ENCODE measurements at regions not wholly inside any gene's neighbourhood (a gene's known extent, or its start where the extent isn't known, plus 50 kb on each side); places are given as distances from the start of the nearest gene placed in this dataset.

- TF ChIP-seq, protein P1, sequence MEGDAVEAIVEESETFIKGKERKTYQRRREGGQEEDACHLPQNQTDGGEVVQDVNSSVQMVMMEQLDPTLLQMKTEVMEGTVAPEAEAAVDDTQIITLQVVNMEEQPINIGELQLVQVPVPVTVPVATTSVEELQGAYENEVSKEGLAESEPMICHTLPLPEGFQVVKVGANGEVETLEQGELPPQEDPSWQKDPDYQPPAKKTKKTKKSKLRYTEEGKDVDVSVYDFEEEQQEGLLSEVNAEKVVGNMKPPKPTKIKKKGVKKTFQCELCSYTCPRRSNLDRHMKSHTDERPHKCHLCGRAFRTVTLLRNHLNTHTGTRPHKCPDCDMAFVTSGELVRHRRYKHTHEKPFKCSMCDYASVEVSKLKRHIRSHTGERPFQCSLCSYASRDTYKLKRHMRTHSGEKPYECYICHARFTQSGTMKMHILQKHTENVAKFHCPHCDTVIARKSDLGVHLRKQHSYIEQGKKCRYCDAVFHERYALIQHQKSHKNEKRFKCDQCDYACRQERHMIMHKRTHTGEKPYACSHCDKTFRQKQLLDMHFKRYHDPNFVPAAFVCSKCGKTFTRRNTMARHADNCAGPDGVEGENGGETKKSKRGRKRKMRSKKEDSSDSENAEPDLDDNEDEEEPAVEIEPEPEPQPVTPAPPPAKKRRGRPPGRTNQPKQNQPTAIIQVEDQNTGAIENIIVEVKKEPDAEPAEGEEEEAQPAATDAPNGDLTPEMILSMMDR (conservative IDR thresholded peaks at IDR 0.05), result no peak
- no peak for TF ChIP-seq ZFX (IDR thresholded peaks at IDR 0.05)
- no peak overlapping the region for H3K27ac ChIP-seq
These were observed 149.1 kb upstream of the USP38 start for GRCh38 chr4:143035661-143036060.

GRCh38 chr4:143036443-143036842 lies 148.3 kb upstream of the USP38 start:
- TF ChIP-seq, protein P1 (conservative IDR thresholded peaks at IDR 0.05), result no peak
- TF ChIP-seq ZFX (IDR thresholded peaks at IDR 0.05), result no peak
- H3K27ac ChIP-seq, result no peak overlapping the region

- H3K27ac ChIP-seq, result no peak overlapping the region
- no peak for TF ChIP-seq ZFX (IDR thresholded peaks at IDR 0.05)
- TF ChIP-seq, protein P1 (conservative IDR thresholded peaks at IDR 0.05), result no peak
These were observed 138.3 kb upstream of the USP38 start for GRCh38 chr4:143046454-143046853.

DNA sequence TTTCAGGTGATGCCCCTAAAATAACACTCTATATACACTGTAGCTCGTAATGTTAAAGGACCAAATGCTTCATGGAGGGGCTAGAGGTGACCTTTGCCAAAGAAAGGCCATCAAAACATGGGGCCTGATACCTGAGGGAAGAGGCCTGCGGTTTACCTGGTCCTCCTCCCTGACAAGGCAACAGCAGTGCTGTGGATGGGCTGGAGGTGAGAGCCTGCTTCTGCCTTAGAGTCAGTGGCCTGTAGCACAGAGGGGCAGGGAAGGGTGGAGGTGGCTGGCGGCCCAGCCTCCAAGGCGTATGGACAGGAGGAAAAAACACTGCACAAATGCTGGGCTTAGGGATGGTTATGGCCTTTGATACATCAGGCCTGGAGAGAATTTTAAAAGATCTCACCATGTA lies 137.8 kb upstream of the USP38 start:
- H3K27ac ChIP-seq, result no peak overlapping the region
- TF ChIP-seq, protein P1 (conservative IDR thresholded peaks at IDR 0.05), result no peak
- no peak for TF ChIP-seq ZFX (IDR thresholded peaks at IDR 0.05)

- TF ChIP-seq ZFX (IDR thresholded peaks at IDR 0.05), result no peak
- TF ChIP-seq, protein P1 (conservative IDR thresholded peaks at IDR 0.05), result no peak
- no peak overlapping the region for H3K27ac ChIP-seq
These were observed 129.7 kb upstream of the USP38 start for GRCh38 chr4:143054971-143055370.

DNA sequence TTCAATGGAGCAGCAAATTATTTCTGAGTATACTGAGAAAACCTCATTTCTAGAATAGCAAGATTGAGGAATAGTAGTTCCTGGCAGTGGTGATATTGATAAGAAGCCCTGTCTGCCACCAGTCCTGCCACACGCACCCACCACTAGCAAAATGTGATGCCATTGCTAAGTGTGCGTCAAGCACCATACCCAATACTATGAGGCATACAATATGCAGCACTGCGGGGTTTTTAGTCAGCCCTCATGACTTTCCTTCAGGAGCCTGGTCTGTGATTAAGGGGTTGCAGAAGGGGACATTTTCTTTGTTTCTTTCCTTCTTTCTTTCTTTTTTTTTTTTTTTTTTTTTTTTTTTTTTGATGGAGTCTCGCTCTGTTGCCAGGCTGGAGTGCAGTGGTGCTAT lies 128.7 kb upstream of the USP38 start:
- H3K27ac ChIP-seq, result no peak overlapping the region

DNA sequence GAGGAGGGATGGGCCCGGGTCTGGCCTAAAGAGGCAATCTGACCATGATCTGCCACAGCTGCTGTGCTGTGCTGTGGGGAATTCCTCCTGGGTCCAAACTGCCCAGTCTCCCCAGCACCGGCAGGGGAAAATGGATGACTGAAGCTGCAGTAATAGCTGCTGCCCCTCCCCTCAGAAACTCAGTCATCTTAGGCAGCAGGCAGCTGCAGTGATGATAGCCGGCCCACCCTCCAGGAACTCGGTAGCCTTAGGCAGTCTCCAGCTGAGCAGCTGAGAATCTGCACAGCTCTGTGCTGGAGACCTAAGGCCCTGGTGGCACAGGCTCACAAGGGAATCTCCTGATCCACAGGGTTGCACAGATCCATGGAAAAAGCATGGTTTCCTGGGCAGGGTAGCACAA lies 113.4 kb upstream of the USP38 start:
- no peak overlapping the region for H3K27ac ChIP-seq
- TF ChIP-seq, protein P1 (conservative IDR thresholded peaks at IDR 0.05), result no peak
- no peak for TF ChIP-seq ZFX (IDR thresholded peaks at IDR 0.05)

More for the DNA sequence above, 128.7 kb upstream of the USP38 start:
- no peak for TF ChIP-seq ZFX (IDR thresholded peaks at IDR 0.05)
- TF ChIP-seq, protein P1 (conservative IDR thresholded peaks at IDR 0.05), result no peak
